ENCODE measurements at regions not wholly inside any gene's neighbourhood (a gene's known extent, or its start where the extent isn't known, plus 50 kb on each side); places are given as distances from the start of the nearest gene placed in this dataset.
"Not testable (repeated sequence)": the region's sequence is repeated elsewhere in the genome, so short reads cannot be mapped to it uniquely, and the experiment has no call there.

- no peak for DNase-seq (ENCODE audit: low read depth)
These were observed 196.9 kb downstream of the ALG10 start for GRCh38 chr12:34219046-34219770.

GRCh38 chr12:34220079-34220478, 197.8 kb downstream of the ALG10 start:
- DNase-seq (ENCODE audit: low read depth), result not testable (repeated sequence)

GRCh38 chr12:34223640-34224039, 201.3 kb downstream of the ALG10 start:
- no peak for DNase-seq (ENCODE audit: low read depth)

GRCh38 chr12:34226044-34226443, 203.7 kb downstream of the ALG10 start:
- not testable (repeated sequence) for DNase-seq (ENCODE audit: low read depth)

- DNase-seq (ENCODE audit: low read depth), result not testable (repeated sequence)
These were observed 205.8 kb downstream of the ALG10 start for GRCh38 chr12:34228046-34228445.

- DNase-seq (ENCODE audit: low read depth), result not testable (repeated sequence)
These were observed 206.7 kb downstream of the ALG10 start for GRCh38 chr12:34229033-34229432.

GRCh38 chr12:34233618-34234017, 211.3 kb downstream of the ALG10 start:
- DNase-seq (ENCODE audit: low read depth), result no peak

- DNase-seq (ENCODE audit: low read depth), result no peak
These were observed 213.8 kb downstream of the ALG10 start for GRCh38 chr12:34236073-34236472.

- peak; percentile 6 for DNase-seq (ENCODE audit: low read depth)
These were observed 222.3 kb downstream of the ALG10 start for GRCh38 chr12:34244608-34245007.

- DNase-seq (ENCODE audit: low read depth), result no peak
These were observed 227.0 kb downstream of the ALG10 start for GRCh38 chr12:34249271-34249670.

- DNase-seq (ENCODE audit: low read depth), result not testable (repeated sequence)
These were observed 229.6 kb downstream of the ALG10 start for GRCh38 chr12:34251879-34252278.

- DNase-seq (ENCODE audit: low read depth), result no peak
These were observed 231.4 kb downstream of the ALG10 start for GRCh38 chr12:34253674-34254073.

- no peak for DNase-seq (ENCODE audit: low read depth)
These were observed 234.8 kb downstream of the ALG10 start for GRCh38 chr12:34257093-34257492.

GRCh38 chr12:34262140-34262539, 239.8 kb downstream of the ALG10 start:
- not testable (repeated sequence) for DNase-seq (ENCODE audit: low read depth)

- DNase-seq (ENCODE audit: low read depth), result no peak
These were observed 241.8 kb downstream of the ALG10 start for GRCh38 chr12:34264110-34264509.

- not testable (repeated sequence) for DNase-seq (ENCODE audit: low read depth)
These were observed 251.4 kb downstream of the ALG10 start for GRCh38 chr12:34273703-34274102.

- DNase-seq (ENCODE audit: low read depth), result no peak
These were observed 252.8 kb downstream of the ALG10 start for GRCh38 chr12:34275129-34275528.

- no peak for DNase-seq (ENCODE audit: low read depth)
These were observed 264.2 kb downstream of the ALG10 start for GRCh38 chr12:34286483-34286882.

GRCh38 chr12:34286934-34287333, 264.6 kb downstream of the ALG10 start:
- no peak for DNase-seq (ENCODE audit: low read depth)

GRCh38 chr12:34287437-34287836, 265.1 kb downstream of the ALG10 start:
- DNase-seq (ENCODE audit: low read depth), result no peak

GRCh38 chr12:34287986-34288962, 266.0 kb downstream of the ALG10 start:
- no peak for DNase-seq (ENCODE audit: low read depth)

- DNase-seq (ENCODE audit: low read depth), result no peak
These were observed 266.7 kb downstream of the ALG10 start for GRCh38 chr12:34288963-34289345.
